ENCODE measurements at regions not wholly inside any gene's neighbourhood (a gene's known extent, or its start where the extent isn't known, plus 50 kb on each side); places are given as distances from the start of the nearest gene placed in this dataset.

DNA sequence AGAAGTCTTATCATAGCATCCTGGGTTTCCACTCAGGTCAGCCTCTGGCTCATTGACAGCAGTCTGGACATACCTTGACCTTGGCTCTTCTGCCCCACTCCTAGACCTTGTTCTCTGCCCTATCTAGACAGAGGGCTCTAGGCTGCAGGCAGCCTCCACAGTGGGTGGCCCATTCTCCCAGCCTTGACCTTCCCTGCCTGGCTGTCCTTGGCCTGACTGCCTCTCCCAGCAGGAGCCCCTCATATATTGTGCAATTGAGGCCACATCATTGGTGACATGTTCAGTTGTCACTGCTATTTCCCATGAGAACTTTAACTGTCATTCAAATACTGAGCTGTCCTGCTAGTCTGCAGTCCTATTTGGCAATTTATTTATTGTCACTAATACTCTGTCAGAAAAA, 503.4 kb downstream of the PLXNA4 start:
- no peak for ATAC-seq
- DNase-seq: no peak

DNA sequence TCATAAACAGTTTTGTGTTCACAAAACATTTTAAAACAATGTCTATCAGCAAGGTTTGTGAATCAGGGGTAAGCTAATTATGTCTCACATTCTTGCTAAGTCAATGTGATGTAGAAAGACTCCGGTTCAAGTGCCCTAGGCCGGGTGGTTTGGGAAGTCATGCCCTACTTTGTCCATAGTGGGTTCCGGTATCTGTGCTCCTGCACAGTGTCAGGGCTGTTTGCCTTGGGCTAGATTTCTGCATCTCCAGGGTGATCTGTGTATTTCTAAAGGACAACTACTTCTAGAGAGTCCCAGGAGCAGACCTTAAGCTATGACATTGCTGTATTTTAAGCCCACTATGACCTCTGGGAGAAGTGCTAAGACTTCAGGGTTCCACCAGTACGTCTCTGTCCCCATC, 504.1 kb downstream of the PLXNA4 start:
- no peak for DNase-seq
- no peak for ATAC-seq

DNA sequence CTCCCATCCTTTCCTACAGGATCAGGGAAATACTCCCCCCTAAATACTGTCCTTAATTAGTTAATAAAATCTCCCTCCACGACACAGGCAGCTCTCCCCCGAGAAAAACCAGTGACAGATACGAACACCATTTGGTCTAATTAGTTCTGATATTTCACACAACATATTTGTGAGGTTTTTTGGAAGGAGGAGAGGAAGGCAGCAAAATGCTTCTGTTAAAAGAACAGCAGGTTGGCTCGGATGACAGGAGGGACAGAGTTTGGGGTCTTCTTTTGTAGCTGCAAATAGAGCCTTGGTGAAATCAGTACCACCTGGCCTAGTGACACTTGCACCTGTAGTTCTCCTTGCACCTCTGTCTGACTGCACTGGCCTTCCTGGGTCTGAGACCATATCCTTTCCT, 507.0 kb downstream of the PLXNA4 start:
- no peak for ATAC-seq
- DNase-seq: no peak

DNA sequence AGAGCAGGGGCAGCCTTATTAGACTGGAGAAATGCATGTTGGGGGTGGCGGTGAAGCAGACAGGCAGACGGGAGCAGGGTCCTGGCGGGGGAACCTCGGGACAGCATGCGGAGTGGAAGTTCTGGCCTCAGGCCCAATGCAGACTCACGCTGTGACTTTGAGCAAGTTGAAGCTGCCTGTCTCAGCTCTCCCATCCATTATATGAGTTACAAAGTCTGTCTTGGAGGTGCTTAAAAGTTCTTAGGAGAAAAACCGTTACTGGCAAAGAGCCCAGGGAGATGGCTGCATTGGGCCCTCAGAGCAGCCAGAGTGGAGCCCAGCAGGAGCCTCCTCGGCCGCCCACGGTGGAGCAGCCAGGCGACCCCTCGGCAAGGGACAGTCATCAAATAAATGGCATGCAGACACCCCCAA, 509.5 kb downstream of the PLXNA4 start:
- DNase-seq (no peak), ATAC-seq (no peak)

DNA sequence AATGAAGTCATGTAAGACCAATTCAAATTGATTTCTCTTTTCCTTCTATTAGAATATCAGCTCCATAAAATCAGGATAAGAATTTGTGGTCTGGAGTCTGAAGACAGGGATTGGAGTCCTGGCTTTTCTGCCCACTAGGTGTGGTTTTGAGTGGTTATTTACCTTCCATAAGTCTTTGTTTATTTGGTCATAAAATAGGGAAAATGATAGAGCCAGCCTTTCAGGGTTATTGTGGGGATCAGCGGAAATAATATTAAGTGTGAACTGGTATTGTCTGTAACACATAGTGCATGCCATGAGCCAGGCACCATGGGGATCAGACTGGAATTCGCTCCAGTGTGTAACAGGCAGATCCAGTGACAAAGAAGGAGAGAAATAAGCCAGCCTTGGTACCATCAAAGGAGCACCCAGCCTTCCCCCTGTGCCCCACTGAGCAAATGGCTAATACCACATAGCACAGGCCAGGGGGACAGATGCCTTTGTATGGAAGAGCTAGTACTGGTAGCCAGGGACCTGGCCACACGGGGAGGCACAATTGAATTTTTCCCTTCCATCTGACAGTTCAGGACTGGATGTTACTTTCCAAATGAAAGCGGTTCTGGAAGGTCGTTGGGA, 509.7 kb upstream of the PODXL start:
- ATAC-seq: no peak
- DNase-seq: no peak

DNA sequence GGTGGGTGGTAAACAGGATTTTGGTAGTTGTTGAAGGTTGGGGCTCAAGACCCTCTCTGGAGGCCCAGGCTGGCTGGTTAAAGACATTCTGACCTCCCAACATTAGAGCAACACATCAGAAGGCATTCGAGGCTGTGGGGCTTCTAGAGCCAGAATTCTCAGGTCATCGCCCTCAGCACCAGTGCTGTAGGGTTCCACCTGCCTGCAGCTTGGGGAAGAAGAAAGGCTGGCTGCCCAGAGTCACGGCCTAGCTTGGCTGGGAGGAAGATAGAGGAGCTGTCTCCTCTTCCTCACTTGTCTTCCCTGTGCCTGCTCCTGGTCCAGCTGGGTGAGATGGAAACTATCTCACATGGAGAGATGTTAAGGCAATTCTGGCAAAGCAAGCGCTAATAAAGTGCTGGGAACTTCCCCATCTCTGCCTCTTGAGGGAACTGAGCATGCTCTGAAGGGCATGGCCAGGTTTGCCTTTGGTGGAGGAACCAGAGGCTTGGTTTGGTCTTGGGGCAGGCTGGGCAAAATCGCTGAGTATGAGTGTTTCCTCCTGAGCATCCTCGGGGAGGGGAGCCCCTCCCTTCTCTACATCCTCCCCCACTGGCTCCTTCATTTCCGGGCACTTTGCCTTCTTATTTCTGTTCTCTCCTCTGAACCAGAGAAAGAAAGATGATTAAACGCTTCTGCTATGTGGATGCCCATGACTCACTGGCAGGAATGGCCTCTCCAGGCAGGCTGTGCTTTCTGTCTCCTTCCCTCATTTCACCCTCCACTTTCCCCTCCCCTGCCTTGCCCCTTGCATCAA, 509.0 kb upstream of the PODXL start:
- no peak for DNase-seq

DNA sequence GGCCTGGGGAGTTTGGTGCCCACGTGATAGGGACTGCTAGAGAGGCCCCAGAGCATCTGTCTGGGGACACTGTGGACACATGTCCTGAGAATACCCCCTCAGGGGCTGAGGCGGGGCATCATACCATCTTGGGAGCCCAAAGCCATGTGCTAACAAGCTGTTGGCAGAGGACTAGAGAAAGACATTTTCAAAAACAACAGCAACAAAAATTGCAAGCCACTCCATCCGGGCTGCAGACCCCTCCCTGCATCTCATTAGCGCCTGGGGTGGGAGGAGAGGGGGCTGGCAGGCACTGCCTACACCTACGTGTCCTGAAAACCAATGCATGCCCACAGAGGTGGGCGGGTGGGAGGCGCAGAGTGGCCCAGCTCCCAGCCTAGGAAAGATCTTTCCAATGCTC, 507.4 kb upstream of the PODXL start:
- ATAC-seq (no peak), DNase-seq (no peak)

More for the DNA sequence above, 509.0 kb upstream of the PODXL start:
- ATAC-seq: no peak

DNA sequence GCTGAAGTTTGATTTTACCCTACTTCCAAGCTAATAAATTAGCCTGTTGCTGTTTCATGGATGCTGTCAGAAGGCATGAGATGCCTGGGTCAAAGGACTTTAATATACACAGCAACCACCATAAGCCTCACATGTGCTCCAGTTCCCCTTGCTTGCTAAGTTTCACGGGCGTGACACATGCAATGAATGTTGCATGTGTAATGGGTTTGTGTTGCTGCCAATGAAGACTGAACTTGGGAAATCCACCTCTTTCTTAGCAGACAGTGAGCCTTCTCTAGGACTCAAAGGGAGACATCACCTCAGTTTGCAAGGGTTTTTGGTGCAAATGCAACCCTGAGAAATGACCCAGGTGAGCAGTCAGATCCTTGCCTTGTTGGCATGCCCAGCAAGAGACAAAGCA, 505.5 kb upstream of the PODXL start:
- DNase-seq (no peak), ATAC-seq (no peak)

DNA sequence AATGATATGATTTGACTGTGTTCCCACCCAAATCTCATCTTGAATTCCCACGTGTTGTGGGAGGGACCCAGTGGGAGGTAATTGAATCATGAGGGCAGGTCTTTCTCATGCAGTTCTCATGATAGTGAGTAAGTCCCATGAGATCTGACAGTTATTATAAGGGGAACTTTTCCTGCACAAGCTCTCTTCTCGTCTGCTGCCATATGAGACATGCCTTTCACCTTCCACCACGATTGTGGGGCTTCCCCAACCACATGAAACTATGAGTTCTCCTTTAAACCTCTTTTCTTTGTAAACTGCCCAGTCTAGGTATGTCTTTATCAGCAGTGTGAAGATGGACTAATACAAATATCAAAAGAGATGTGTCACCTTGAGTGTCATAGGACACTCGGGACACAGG, 502.7 kb upstream of the PODXL start:
- DNase-seq (no peak), ATAC-seq (no peak)

DNA sequence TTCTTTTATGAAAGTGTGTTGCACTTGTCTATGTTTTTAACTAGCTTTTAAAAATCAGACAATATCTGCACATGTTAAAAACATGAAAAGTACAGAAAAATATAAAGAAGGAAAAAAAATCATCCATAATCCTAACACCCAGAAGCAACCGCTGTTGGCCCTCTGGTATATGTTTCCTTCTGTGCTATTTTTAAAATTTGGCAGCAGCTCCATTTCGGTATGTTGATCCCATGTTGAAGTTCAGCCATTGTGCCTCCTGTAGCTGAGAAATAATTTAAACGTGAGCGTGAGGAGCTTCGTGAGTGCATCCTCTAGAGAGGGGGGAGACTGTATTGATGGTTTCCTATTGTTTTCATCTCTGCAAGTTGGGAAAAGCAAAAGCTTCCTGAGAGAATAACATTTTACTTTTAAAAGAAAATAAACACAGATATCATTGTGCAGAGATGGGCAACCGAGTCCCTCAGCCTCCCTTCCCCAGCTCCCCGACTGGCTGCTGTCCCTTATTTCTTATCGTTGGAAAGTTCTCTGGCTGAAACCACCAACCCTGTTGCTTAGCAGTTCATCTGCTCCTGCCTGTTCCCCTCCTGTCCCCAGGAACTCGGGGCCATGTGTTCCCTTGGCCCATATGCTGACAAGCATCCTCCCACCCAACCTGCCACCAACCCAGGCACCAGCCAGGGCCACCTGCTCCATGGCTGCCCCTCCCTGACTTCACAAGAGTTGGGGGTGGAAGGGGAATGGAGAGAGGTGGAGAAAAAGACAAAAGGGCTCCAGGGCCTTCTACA, 499.1 kb upstream of the PODXL start:
- DNase-seq (no peak), ATAC-seq (no peak)

DNA sequence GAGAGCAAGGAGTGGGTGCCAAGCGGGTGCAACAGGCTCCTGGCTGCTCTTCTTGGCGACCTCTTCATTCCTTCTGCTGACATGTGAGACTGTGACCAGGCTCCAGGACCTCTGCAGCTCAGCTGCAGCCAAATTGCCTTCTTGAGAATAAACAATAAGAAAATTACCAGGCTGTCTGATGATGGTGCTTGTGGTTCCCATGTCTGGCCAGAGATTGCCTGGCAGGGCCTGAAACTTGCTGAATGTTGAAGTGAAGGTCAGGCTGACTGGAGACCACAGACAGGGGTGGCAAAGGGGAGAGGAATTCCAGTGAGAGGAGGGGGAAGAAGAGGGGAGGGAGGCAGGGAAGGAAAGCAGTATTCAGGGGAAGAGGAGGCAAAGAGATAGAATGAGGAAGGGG, 497.4 kb upstream of the PODXL start:
- DNase-seq (no peak), ATAC-seq (no peak)

DNA sequence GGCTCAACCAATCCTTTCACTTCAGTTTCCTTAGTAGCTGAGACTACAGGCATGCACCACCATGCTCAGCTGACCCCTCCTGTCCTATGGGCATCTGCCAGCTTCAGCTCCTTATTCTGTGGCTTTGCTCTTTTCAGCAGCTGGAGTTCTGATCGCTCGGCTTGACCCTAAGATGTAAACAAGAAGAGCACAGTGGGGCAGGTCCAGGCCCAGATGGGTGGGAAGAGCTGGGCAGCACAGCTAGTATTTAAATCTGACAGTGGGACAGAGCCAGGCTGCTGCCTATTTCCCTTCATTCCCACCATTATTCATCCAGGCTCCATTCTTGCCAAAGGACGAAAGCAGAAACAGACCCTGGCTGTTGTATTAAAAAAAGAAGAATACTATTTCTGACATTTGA, 494.9 kb upstream of the PODXL start:
- ATAC-seq (no peak), DNase-seq (no peak)

DNA sequence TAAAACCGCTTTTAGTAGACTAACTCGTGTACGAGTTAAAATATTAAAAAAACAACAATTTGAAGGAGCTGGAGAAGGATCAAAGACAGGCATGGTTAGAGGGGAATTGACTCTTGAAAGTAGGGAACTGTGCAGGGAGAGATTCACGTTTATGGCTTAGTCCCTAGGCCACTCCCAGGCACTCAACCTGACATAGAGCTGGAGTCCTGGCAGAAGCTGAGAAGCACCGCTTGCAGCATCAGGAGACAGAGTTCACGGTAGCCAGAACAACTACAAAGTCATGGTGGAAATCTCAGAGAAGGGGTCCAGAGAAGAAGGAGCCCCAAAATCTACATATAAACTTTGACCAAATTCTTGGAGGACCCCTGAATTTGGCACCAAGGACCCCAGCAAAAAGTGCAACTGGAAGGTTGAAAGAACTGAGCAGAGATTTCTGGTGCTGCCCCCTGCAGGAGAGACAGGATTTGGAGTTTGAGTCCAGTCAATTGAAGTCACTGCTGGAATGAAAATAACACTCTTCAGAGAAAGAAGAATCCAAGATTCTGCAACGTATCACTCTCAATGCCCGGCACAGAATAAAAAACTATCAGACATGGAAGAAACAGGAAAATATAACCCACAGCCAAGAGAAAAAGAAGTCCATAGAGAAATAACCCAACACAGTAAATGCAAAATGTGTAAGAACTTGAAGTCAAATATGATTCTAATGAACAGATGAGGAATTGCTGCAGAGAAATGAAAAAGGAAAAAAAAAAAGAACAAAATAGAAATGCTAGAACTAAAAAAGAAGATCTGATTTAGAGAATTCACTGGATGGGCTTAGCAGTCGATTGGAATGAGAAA, 493.3 kb upstream of the PODXL start:
- ATAC-seq (no peak), DNase-seq (peak; percentile 44)

DNA sequence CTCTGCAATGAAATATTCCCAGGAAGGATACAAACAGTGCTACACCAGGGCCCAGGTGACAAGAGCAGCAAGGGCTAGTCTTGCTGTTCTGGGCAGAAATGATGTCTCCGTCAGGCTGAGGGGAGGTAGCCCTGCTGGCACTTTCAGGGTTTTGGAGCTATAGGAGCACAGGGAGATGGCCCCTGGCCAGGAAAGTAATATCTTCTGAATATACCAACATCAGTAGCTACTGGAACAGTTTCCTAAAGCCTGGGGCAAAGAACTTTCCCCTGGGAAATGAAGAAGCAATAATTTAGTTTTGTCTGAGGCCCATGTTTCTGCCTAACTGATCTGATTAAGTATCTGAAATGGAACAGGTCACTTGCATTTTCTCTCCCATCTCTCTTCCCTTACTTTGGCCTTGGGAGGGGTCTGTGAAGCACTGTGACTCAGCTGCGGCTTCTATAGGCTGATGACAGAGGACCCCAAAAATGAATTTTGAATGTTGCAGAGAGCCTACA, 489.1 kb upstream of the PODXL start:
- DNase-seq (no peak), ATAC-seq (no peak)

DNA sequence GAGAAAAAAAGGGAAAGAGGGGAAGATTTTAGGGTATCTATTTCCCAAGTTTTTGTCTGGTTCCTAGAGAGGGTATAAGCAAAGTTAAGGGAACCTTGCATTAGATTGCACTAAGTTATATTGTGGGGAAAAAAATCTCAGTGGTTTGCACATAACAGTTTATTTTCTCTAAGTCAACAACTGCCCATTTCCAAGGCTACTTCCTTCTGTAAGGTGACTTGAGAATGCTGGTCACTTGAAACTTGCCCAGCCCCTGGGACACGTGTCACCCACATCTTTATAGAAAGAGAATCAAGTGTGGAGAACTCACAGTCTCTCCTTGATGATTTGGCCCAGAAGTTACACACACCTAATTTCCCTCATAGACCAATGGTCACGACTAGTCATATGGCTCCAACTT, 488.6 kb upstream of the PODXL start:
- ATAC-seq: no peak
- no peak for DNase-seq

DNA sequence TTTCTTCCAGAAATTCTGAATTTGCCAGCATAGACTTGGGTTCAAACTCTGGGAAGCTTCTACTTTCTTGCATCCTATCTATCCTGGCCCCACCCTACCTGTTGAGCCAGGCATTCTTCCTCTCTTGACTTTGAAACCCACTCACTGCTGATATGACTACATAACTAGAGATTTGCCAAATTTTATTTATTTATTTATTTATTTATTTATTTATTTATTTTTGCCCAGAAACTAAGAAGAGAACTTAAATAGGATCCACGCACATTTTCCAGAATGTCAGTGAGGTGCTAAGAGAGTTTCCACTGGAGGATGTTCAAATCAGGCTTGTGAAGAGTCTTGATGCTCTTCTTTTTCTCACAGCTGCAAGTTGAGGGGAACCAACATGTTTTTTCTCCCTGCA, 487.8 kb upstream of the PODXL start:
- ATAC-seq (no peak), DNase-seq (no peak)

DNA sequence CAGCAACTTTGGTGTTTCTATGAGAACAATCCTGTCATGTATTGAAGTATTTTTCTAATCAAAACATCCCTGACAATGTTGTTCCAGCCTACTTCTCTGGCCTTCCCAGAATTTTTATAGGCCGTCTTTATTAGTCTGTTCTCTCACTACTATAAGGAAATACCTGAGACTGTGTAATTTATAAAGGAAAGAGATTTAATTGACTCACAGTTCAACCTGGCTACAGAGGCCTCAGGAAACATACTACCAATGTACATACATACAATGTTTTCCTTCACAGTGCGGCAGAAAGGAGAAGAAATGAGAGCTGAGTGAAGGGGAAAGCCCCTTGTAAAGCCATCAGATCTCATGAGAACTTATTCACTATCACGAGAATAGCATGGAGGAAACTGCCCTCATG, 484.7 kb upstream of the PODXL start:
- DNase-seq: no peak
- no peak for ATAC-seq

DNA sequence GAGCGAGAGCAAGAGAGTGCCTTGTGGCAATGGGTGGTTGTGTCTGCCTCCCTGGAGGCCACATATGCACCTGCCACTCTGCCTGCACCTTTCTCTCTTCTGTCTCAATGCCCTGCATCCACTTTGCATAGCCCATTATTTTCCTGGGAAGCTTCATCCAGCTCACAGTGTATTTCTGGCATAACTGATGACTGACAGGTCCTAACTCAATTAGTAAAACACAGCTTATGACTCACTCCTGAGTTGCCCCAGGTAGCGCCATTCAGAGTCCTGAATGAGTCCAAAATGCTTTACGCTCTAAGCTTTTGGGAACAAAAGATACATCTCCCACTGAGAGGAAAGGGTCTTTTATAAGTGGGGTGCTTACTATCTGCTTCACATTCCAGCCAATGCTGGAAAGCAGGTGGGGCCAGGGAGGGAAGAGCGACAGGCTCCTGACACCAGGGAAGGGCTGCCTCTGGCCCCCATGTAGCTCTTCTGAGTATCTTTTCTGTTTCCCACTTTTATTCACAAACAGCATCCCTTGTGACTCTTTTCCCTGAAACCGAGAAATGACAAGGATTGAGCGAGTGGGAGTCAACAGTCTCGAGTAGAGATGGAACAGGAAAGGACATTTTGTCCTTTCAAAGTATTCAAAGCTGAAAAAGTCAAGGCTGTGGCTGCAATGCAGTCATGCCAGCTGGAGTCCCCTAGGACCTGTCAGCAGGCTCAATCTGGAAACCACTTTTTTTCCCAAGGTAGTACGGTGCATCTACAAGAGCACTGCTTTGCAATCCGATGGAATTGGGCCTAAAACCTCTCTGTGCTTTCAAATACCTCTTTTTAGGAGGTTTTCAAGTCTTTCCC, 479.3 kb upstream of the PODXL start:
- DNase-seq: no peak
- no peak for ATAC-seq

DNA sequence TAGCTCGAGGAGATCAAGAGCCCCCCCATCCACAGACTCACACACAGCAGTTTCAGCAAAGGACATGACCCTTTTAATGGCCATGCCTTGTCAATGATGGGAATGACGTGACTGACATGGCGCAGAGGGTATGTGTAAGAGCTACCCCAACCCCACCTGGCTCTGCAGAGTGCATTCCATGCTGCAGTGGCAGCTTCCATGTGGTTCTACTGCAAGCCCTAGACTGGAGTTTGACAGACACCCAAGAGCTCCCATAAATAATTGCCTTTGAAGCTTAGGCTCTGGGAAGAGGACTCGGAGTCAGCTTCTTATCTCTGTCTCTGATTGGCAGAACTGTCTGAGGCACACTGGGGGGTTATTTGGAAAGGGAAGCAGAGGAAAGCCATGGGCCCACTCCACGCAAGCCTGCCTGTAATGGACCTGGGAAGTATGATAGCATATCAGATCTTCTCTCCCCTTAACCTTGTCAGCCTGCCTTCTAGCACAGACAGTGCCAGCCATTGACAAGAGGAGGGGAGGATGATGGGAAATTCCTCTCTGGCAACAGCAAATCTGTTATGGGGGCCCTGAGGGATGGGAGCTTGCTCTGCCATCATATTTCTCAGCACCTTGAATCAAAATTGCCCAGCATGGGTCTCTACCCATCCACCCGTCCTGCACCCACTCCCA, 478.5 kb upstream of the PODXL start:
- DNase-seq: no peak
- no peak for ATAC-seq

DNA sequence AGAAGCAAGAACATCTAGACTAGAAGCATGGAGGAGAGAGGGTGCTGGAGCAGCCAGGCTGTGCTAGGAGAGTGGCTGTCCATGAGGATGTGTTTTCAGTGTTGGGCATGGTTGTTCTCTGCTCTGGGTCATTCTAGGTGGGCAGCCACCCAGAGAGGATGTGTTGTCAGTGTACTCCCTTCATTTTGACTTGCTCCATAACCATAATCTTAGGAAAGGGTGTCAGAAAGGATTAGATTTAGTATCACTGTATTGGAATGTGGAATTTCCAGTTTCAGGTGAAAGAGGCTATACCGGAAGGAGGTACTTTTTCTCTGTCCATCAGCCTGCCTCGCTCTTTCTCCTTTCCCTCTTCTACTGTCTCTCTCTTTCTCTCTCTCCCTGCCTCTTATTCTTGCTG, 474.5 kb upstream of the PODXL start:
- ATAC-seq (no peak), DNase-seq (no peak)

DNA sequence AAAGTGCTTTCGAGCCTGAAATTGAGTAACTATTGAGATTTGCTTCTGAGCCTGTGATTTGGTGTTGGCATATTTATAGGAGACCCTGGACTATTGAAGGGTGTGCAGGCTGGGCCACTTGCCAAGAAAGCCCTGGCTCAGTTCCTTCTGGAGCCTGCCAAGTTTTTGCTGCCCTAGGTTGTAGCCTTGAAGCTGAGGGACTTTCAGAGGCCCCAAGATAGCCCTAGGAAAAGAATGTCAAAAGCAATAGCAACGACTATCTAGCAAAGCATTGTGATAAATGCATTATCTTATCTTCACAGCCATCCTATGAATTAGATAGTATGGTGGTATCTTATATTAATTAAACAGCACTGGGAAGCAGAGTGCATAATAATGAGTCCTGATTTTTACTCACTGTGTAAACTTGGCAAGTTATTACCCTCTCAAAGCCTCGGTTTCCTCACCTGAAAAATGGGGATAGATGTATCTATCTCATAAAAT, 473.7 kb upstream of the PODXL start:
- no peak for DNase-seq
- no peak for ATAC-seq

Data from stimulated activated naive CD8-positive, alpha-beta T cell treated with anti-CD3 and anti-CD28 coated beads, Interleukin-15, Interleukin-2, amounts not matched to agents 100 U/mL and 50 U/mL, for 24 hours (primary cell).